Esophagus muscularis mucosa (tissue), 4 donors: ENCODE measurements at regions not wholly inside any gene's neighbourhood (a gene's known extent, or its start where the extent isn't known, plus 50 kb on each side); places are given as distances from the start of the nearest gene placed in this dataset.

Source experiments
- DNase-seq: peaks from one replicate; pipeline ENCODE4 v3.0.0-alpha.2; 2017; ENCODE audit errors: extremely low spot score
- H3K27ac ChIP-seq, 4 donors: fragments of 200-600 bp; sonication (generic); replicated peaks in 1 of 4; 1 replicate in 3 of 4; 2 replicates in 1 of 4; pipeline ENCODE4 v1.5.1; 2016 to 2019; ENCODE audit warnings: mild to moderate bottlenecking in 1 of 4
- H3K27me3 ChIP-seq, 4 donors: fragments of 200-600 bp; sonication (generic); one replicate each; pipeline versions ENCODE4 v1.5.1 to v1.6.0; 2016 to 2019
- H3K36me3 ChIP-seq, 4 donors: fragments of 200-600 bp; sonication (generic); one replicate each; pipeline ENCODE4 v1.5.1; 2016 to 2019
- H3K4me1 ChIP-seq, 4 donors: fragments of 200-600 bp; sonication (generic); one replicate each; pipeline ENCODE4 v1.5.1; 2016 to 2019
- H3K4me3 ChIP-seq, 4 donors: fragments of 200-600 bp; sonication (generic); 1 replicate in 2 of 4; 2 replicates in 2 of 4; pipeline ENCODE4 v1.5.1; 2016 to 2019; ENCODE audit warnings: mild to moderate bottlenecking in 4 of 4, moderate library complexity in 1 of 4
- H3K9me3 ChIP-seq, 4 donors: fragments of 200-600 bp; sonication (generic); 1 replicate in 3 of 4; 2 replicates in 1 of 4; pipeline ENCODE4 v1.5.1; 2016 to 2019
- CTCF ChIP-seq, 3 experiments: fragments of 200-600 bp in 2 of 3; fragments of 450-650 bp in 1 of 3; sonication (generic) in 2 of 3; IDR thresholded peaks; one replicate each; pipeline ENCODE4 v1.5.1; 2017 to 2019; ENCODE audit warnings: antibody characterized with exemption in 3 of 3, mild to moderate bottlenecking in 2 of 3, moderate library complexity in 1 of 3
- EP300 ChIP-seq: sonication (generic); formaldehyde crosslinking; IDR thresholded peaks from one replicate; pipeline ENCODE4 v1.6.1; 2017; ENCODE audit warnings: antibody characterized with exemption
- POLR2A ChIP-seq: fragments of 450-650 bp; IDR thresholded peaks from one replicate; pipeline ENCODE4 v1.6.1; 2017; ENCODE audit warnings: antibody characterized with exemption, moderate library complexity, mild to moderate bottlenecking, low read depth
- POLR2AphosphoS5 ChIP-seq, 2 donors: sonication (generic); formaldehyde crosslinking; IDR thresholded peaks; one replicate each; pipeline ENCODE4 v1.6.1; 2017; ENCODE audit warnings: antibody characterized with exemption in 2 of 2
- WGBS: methylation state at CpG from one replicate; pipeline ENCODE4 v1.1.5; 2018; 5-methylcytosine and 5-hydroxymethylcytosine counted together
- intact Hi-C: fragments of 100-400 bp; cut with DNase I; formaldehyde crosslinking; loops from one replicate; pipeline ENCODE4 v1.15.1; 2023

DNA sequence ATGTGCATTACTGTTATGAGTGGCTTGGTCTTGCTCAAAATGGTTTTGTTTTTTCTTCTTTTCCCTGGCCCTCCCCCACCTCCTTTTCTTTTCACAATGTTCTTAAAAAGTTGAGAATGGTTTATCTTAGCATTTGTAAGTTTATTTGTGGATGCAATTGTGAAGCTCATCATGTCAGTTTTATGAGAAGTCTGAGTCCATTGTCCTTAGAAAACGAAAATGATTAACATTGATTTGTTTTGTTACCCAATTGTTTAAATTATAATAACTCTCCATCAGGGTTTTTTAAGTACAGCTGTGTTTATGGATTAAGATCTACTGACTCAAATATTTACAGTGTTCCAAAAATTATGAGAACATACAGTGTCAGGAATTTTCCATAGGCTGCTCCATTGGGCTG lies 511.3 kb upstream of the PAPPA start:
- H3K27ac ChIP-seq = no peak overlapping the region
- no peaks in the 10 kb centered on the region for H3K4me1 ChIP-seq
- TF ChIP-seq POLR2A = no peak
- no peak for TF ChIP-seq CTCF (IDR thresholded peaks at IDR 0.05)
- no peak for TF ChIP-seq POLR2AphosphoS5 (IDR thresholded peaks at IDR 0.05)
- no peak for TF ChIP-seq EP300
- no peaks in the 10 kb centered on the region for H3K27me3 ChIP-seq
- DNase-seq = no peak
- H3K9me3 ChIP-seq = no peaks in the 10 kb centered on the region
- no peaks in the 10 kb centered on the region for H3K36me3 ChIP-seq
- H3K4me3 ChIP-seq = no peak overlapping the region
- WGBS = 29% methylated on average over 1 of the region's 1 CpG
- intact Hi-C loops = no loop called here

DNA sequence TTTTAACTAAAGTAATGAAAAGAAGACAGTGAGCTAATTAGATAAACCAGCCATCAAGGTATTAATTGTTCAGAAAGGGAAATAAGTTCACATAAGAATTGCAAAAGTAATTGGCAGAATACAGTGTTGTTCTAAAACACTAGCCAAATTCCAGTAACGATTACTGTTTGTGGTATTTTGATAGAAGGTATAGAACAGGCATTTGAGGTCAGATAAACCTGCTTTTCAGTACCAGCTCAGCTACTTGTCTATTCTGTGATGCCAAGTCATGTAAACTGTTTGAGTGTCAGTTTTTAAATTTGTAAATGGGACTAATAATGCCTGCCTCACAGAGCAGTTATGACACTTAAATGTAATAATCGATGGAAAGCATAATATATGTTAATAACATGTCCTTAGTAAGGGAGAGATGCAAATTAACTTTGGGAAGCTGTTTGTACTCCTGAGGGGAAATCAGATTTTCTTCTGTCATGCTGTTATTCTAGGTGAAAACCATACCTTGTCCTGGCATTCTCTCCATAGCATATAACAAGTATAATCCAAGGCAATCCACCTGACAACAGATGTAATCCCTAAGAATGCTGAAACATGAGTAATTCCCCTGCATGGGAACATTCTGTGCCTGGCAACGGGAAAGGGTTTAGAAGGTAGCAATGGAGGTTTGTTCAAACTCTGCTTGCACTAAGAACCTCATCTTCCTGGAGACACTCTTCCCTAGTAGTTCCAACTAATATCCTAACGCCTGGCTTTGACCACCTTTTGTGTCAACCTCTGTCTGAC lies 509.5 kb upstream of the PAPPA start:
- no peak overlapping the region for H3K27ac ChIP-seq
- no peaks in the 10 kb centered on the region for H3K36me3 ChIP-seq
- 79% methylated on average over 4 of the region's 4 CpGs for WGBS
- no peak overlapping the region for H3K4me3 ChIP-seq
- TF ChIP-seq POLR2AphosphoS5 (IDR thresholded peaks at IDR 0.05) = no peak
- no peak for TF ChIP-seq POLR2A
- no peak for TF ChIP-seq EP300
- no peak for TF ChIP-seq CTCF (IDR thresholded peaks at IDR 0.05)
- intact Hi-C loops = no loop called here
- no peaks in the 10 kb centered on the region for H3K4me1 ChIP-seq
- no peaks in the 10 kb centered on the region for H3K27me3 ChIP-seq
- DNase-seq = no peak
- H3K9me3 ChIP-seq = no peaks in the 10 kb centered on the region

DNA sequence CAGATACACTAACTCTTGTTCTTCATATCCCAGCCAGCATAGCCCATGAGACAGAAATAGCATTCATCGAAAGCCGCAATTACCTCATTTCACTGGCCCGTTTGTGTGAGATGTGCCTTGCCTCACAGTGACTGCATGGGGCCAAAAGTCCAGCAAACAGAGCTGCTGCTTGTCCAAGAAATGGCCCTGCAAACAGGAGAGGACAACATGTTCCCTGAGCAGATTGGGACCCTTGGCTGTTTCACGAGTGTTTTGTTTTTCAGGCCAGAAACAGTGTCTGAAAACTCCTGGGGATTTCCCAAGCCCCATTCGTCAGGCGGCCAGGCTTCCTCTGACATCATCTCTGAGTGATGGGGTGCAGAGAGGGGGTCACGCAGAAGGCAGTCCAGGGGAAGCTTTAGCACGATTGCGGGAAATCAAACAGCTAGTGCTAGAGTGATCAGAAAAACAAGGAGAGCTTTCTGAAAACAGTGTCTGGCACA lies 503.6 kb upstream of the PAPPA start:
- peak overlapping the region; percentile 52 to 76 (median 66) for H3K27ac ChIP-seq
- no peaks in the 10 kb centered on the region for H3K36me3 ChIP-seq
- peak; percentile 80 to 81 for TF ChIP-seq POLR2AphosphoS5 (IDR thresholded peaks at IDR 0.05)
- TF ChIP-seq POLR2A = no peak
- TF ChIP-seq EP300 = peak; percentile 68
- no peak for TF ChIP-seq CTCF (IDR thresholded peaks at IDR 0.05)
- H3K4me3 ChIP-seq = no peak overlapping the region
- peaks cover 0 to 13% (median 0%) of the 10 kb centered on the region in 4 donors for H3K4me1 ChIP-seq
- peak; percentile 93 for DNase-seq
- intact Hi-C loops = no loop called here
- WGBS = 47% methylated on average over 9 of the region's 9 CpGs
- H3K9me3 ChIP-seq = no peaks in the 10 kb centered on the region
- no peaks in the 10 kb centered on the region for H3K27me3 ChIP-seq

- H3K9me3 ChIP-seq = no peaks in the 10 kb centered on the region
- peaks cover 0 to 13% (median 0%) of the 10 kb centered on the region in 4 donors for H3K4me1 ChIP-seq
- TF ChIP-seq POLR2AphosphoS5 (IDR thresholded peaks at IDR 0.05) (no peak), EP300 (no peak), CTCF (IDR thresholded peaks at IDR 0.05) (no peak), POLR2A (no peak)
- no peaks in the 10 kb centered on the region for H3K36me3 ChIP-seq
- peak overlapping the region; percentile 52 to 76 (median 66) for H3K27ac ChIP-seq
- no peaks in the 10 kb centered on the region for H3K27me3 ChIP-seq
- intact Hi-C loops = no loop called here
- H3K4me3 ChIP-seq = no peak overlapping the region
- no peak for DNase-seq
Measured at GRCh38 chr9:115650768-115651167, 502.8 kb upstream of the PAPPA start.
